ENCODE measurements at regions not wholly inside any gene's neighbourhood (a gene's known extent, or its start where the extent isn't known, plus 50 kb on each side); places are given as distances from the start of the nearest gene placed in this dataset.

DNA sequence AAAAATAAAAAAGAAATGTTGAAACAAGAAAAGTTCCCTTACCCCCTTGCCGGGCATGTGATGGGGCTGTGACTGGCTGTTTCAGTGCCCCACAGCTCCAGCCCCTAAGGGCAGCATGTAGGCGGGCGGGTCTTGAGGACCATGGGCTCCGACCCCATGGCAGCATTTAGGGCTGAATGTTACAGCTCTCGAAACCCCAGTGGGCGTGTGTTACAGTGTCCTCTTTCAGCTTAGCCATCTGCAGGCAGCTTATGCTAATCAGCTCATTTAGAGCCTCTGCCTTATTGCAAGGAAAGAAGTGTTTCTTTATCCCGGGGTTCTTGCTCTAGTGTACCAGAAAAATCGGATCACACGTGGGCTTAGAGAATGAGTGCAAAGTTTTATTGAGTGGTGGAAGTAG lies 497.4 kb upstream of the CYLC2 start:
- TF ChIP-seq TCF12 (IDR thresholded peaks at IDR 0.05; ENCODE audit: low read depth) (no peak), TAF1 (IDR thresholded peaks at IDR 0.05; ENCODE audit: low read depth) (no peak), CEBPB (IDR thresholded peaks at IDR 0.05) (no peak), FOXM1 (IDR thresholded peaks at IDR 0.05; ENCODE audit: borderline replicate concordance, low read depth) (no peak), TEAD4 (IDR thresholded peaks at IDR 0.05) (no peak), CREB1 (IDR thresholded peaks at IDR 0.05; ENCODE audit: low read depth) (no peak), ZBTB7A (IDR thresholded peaks at IDR 0.05; ENCODE audit: low read depth) (no peak), RAD21 (IDR thresholded peaks at IDR 0.05; ENCODE audit: low read depth) (no peak), YY1 (IDR thresholded peaks at IDR 0.05; ENCODE audit: low read depth) (no peak), EGR1 (IDR thresholded peaks at IDR 0.05) (no peak), EP300 (IDR thresholded peaks at IDR 0.05; ENCODE audit: borderline replicate concordance) (no peak), NFIC (IDR thresholded peaks at IDR 0.05) (no peak)
- TF ChIP-seq, protein P1, sequence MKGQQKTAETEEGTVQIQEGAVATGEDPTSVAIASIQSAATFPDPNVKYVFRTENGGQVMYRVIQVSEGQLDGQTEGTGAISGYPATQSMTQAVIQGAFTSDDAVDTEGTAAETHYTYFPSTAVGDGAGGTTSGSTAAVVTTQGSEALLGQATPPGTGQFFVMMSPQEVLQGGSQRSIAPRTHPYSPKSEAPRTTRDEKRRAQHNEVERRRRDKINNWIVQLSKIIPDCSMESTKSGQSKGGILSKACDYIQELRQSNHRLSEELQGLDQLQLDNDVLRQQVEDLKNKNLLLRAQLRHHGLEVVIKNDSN (IDR thresholded peaks at IDR 0.05) = no peak
- TF ChIP-seq, protein P2, sequence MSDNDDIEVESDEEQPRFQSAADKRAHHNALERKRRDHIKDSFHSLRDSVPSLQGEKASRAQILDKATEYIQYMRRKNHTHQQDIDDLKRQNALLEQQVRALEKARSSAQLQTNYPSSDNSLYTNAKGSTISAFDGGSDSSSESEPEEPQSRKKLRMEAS (IDR thresholded peaks at IDR 0.05) = no peak
- TF ChIP-seq, protein P3, sequence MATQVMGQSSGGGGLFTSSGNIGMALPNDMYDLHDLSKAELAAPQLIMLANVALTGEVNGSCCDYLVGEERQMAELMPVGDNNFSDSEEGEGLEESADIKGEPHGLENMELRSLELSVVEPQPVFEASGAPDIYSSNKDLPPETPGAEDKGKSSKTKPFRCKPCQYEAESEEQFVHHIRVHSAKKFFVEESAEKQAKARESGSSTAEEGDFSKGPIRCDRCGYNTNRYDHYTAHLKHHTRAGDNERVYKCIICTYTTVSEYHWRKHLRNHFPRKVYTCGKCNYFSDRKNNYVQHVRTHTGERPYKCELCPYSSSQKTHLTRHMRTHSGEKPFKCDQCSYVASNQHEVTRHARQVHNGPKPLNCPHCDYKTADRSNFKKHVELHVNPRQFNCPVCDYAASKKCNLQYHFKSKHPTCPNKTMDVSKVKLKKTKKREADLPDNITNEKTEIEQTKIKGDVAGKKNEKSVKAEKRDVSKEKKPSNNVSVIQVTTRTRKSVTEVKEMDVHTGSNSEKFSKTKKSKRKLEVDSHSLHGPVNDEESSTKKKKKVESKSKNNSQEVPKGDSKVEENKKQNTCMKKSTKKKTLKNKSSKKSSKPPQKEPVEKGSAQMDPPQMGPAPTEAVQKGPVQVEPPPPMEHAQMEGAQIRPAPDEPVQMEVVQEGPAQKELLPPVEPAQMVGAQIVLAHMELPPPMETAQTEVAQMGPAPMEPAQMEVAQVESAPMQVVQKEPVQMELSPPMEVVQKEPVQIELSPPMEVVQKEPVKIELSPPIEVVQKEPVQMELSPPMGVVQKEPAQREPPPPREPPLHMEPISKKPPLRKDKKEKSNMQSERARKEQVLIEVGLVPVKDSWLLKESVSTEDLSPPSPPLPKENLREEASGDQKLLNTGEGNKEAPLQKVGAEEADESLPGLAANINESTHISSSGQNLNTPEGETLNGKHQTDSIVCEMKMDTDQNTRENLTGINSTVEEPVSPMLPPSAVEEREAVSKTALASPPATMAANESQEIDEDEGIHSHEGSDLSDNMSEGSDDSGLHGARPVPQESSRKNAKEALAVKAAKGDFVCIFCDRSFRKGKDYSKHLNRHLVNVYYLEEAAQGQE (IDR thresholded peaks at IDR 0.05; ENCODE audit: low read depth) = no peak

DNA sequence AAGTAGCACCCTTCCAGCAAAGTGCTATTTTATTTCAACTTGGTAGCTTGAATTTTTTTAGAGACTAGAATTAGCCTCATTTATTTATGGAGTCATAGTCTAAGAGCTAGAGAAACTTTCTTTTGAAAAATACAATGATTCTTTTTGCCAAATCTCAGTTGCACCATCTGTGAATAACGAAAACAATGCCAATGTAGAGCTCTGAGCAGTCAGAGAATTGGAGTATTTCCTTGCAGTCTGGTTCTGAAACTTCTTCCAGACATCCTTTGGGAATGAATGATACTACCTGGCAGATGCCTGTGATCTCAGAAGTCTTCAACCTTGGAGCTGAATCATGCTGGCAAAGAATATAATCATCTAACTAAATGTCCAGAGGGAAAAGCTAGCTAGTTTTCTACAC lies 511.5 kb upstream of the CYLC2 start:
- no peak for TF ChIP-seq EGR1 (IDR thresholded peaks at IDR 0.05)
- TF ChIP-seq CREB1 (IDR thresholded peaks at IDR 0.05; ENCODE audit: low read depth) = no peak
- TF ChIP-seq ZBTB7A (IDR thresholded peaks at IDR 0.05; ENCODE audit: low read depth) = no peak
- TF ChIP-seq TAF1 (IDR thresholded peaks at IDR 0.05; ENCODE audit: low read depth) = no peak
- TF ChIP-seq, protein P1 (IDR thresholded peaks at IDR 0.05) = no peak
- no peak for TF ChIP-seq CEBPB (IDR thresholded peaks at IDR 0.05)
- TF ChIP-seq, protein P2 (IDR thresholded peaks at IDR 0.05) = no peak
- no peak for TF ChIP-seq FOXM1 (IDR thresholded peaks at IDR 0.05; ENCODE audit: borderline replicate concordance, low read depth)
- TF ChIP-seq TCF12 (IDR thresholded peaks at IDR 0.05; ENCODE audit: low read depth) = no peak

DNA sequence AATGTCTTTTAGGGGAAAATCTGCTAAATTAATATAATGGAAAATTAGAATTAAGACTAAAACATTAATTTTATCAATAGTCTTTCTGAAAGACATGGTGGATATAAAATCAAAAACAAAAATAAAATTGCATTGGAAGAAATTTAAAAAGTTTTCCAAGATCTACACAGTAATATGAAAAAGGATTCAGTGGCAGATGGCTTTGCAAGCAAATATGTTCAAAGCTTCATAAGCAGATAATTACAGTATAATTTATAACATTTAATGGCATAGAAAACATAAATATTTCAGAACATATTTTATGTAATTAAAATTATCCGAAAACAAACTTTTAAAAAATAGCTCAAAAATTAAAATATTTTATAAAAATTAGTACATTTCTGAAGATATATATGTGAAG lies 512.4 kb upstream of the CYLC2 start:
- TF ChIP-seq TAF1 (IDR thresholded peaks at IDR 0.05; ENCODE audit: low read depth) = no peak
- TF ChIP-seq, protein P3 (IDR thresholded peaks at IDR 0.05; ENCODE audit: low read depth) = no peak
- TF ChIP-seq ZBTB7A (IDR thresholded peaks at IDR 0.05; ENCODE audit: low read depth) = no peak
- TF ChIP-seq CREB1 (IDR thresholded peaks at IDR 0.05; ENCODE audit: low read depth) = no peak
- TF ChIP-seq FOXM1 (IDR thresholded peaks at IDR 0.05; ENCODE audit: borderline replicate concordance, low read depth) = no peak
- no peak for TF ChIP-seq CEBPB (IDR thresholded peaks at IDR 0.05)
- TF ChIP-seq EP300 (IDR thresholded peaks at IDR 0.05; ENCODE audit: borderline replicate concordance) = no peak
- TF ChIP-seq, protein P1 (IDR thresholded peaks at IDR 0.05) = no peak

DNA sequence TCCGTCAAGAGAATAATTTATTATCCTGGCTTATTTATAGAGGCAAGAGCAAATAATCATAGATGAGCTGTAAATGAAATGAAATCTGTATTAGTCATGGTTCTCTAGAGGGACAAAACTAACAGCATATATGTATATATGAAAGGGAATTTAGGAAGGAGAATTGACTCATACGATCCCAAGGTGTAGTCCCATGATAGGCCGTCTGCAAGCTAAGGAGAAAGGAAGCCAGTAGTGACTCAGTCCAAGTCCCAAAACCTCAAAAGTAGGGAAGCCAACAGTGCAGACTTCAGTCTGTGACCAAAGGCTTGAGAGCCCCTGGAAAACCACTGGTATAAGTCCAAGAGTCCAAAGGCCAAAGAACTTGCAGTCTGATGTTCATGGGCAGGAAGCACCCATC lies 515.9 kb upstream of the CYLC2 start:
- no peak for TF ChIP-seq CEBPB (IDR thresholded peaks at IDR 0.05)
- TF ChIP-seq TAF1 (IDR thresholded peaks at IDR 0.05; ENCODE audit: low read depth) = no peak
- no peak for TF ChIP-seq FOXM1 (IDR thresholded peaks at IDR 0.05; ENCODE audit: borderline replicate concordance, low read depth)
- TF ChIP-seq, protein P1 (IDR thresholded peaks at IDR 0.05) = no peak
- TF ChIP-seq YY1 (IDR thresholded peaks at IDR 0.05; ENCODE audit: low read depth) = no peak
- TF ChIP-seq, protein P3 (IDR thresholded peaks at IDR 0.05; ENCODE audit: low read depth) = no peak
- TF ChIP-seq ZBTB7A (IDR thresholded peaks at IDR 0.05; ENCODE audit: low read depth) = no peak
- no peak for TF ChIP-seq TEAD4 (IDR thresholded peaks at IDR 0.05)
- TF ChIP-seq, protein P2 (IDR thresholded peaks at IDR 0.05) = no peak
- TF ChIP-seq EP300 (IDR thresholded peaks at IDR 0.05; ENCODE audit: borderline replicate concordance) = no peak
- no peak for TF ChIP-seq CREB1 (IDR thresholded peaks at IDR 0.05; ENCODE audit: low read depth)
- no peak for TF ChIP-seq NFIC (IDR thresholded peaks at IDR 0.05)
- TF ChIP-seq TCF12 (IDR thresholded peaks at IDR 0.05; ENCODE audit: low read depth) = no peak
- TF ChIP-seq RAD21 (IDR thresholded peaks at IDR 0.05; ENCODE audit: low read depth) = no peak
- no peak for TF ChIP-seq EGR1 (IDR thresholded peaks at IDR 0.05)

Data from Ishikawa (cell line).